Activated T-cell treated with anti-CD3 and anti-CD28 coated beads, Interleukin-2, amount 50 U/mL, for 72 hours (primary cell): ENCODE measurements at regions not wholly inside any gene's neighbourhood (a gene's known extent, or its start where the extent isn't known, plus 50 kb on each side); places are given as distances from the start of the nearest gene placed in this dataset.
A peak's percentile ranks its signal among the peaks of the same experiment; 100 is the strongest.

Experiments
- ATAC-seq, 2 donors: fragments of 150-1000 bp; cut with Tn5 transposase; replicated peaks in 1 of 2; 2 replicates each; pipeline ENCODE4 v1.10.0; 2021; ENCODE audit warnings: moderate library complexity in 2 of 2, mild to moderate bottlenecking in 1 of 2
- DNase-seq, 2 donors: peaks; one replicate each; pipeline ENCODE4 v3.0.0; 2021 to 2022; ENCODE audit warnings: mixed read lengths in 1 of 2
- H3K27ac Mint-ChIP-seq: one replicate; pipeline ENCODE4 v1.8.0; 2022; ENCODE audit warnings: mild to moderate bottlenecking, moderate library complexity, mixed read lengths
- H3K27me3 Mint-ChIP-seq: one replicate; pipeline ENCODE4 v1.8.0; 2022; ENCODE audit warnings: low read depth, mixed read lengths
- H3K36me3 Mint-ChIP-seq, 2 donors: one replicate each; pipeline ENCODE4 v1.8.0; 2022; ENCODE audit warnings: mixed read lengths in 2 of 2, mild to moderate bottlenecking in 1 of 2; ENCODE audit not compliant: insufficient read depth in 2 of 2
- H3K4me1 Mint-ChIP-seq: one replicate; pipeline ENCODE4 v1.8.0; 2022; ENCODE audit warnings: low read depth, mixed read lengths
- H3K4me3 Mint-ChIP-seq, 2 donors: one replicate each; pipeline ENCODE4 v1.8.0; 2022; ENCODE audit warnings: mild to moderate bottlenecking in 2 of 2, mixed read lengths in 2 of 2, moderate library complexity in 2 of 2
- H3K9me3 Mint-ChIP-seq, 2 donors: one replicate each; pipeline ENCODE4 v1.8.0; 2022; ENCODE audit warnings: mixed read lengths in 2 of 2

GRCh38 chr11:35064114-35064800 is 74.7 kb upstream of the CD44 start:
- peaks cover 4 to 7% of the 10 kb centered on the region in 2 donors for H3K36me3 Mint-ChIP-seq
- no peak for ATAC-seq
- H3K27ac Mint-ChIP-seq: no peak overlapping the region
- peaks cover 31% of the 10 kb centered on the region for H3K4me1 Mint-ChIP-seq
- DNase-seq: no peak
- H3K9me3 Mint-ChIP-seq: peaks cover 3 to 5% of the 10 kb centered on the region in 2 donors
- no peak overlapping the region for H3K4me3 Mint-ChIP-seq
- H3K27me3 Mint-ChIP-seq: peaks cover 10% of the 10 kb centered on the region

- ATAC-seq: no peak
- Mint-ChIP-seq H3K9me3 (peaks cover 5 to 14% of the 10 kb centered on the region in 2 donors), H3K4me3 (no peak overlapping the region), H3K27ac (no peak overlapping the region), H3K27me3 (peaks cover 10% of the 10 kb centered on the region), H3K36me3 (peaks cover 16% of the 10 kb centered on the region in 2 donors), H3K4me1 (peaks cover 26% of the 10 kb centered on the region)
- no peak for DNase-seq
These were observed 73.4 kb upstream of the CD44 start for GRCh38 chr11:35065566-35065965.

GRCh38 chr11:35066030-35066429 is 72.9 kb upstream of the CD44 start:
- H3K4me3 Mint-ChIP-seq: peak overlapping the region in 1 of 2 donors; percentile 38
- ATAC-seq (no peak), DNase-seq (no peak)
- H3K4me1 Mint-ChIP-seq: peaks cover 26% of the 10 kb centered on the region
- H3K27ac Mint-ChIP-seq: no peak overlapping the region
- peaks cover 10% of the 10 kb centered on the region for H3K27me3 Mint-ChIP-seq
- peaks cover 17 to 19% of the 10 kb centered on the region in 2 donors for H3K36me3 Mint-ChIP-seq
- H3K9me3 Mint-ChIP-seq: peaks cover 5 to 16% of the 10 kb centered on the region in 2 donors

GRCh38 chr11:35066783-35067423 is 72.1 kb upstream of the CD44 start:
- peaks cover 29% of the 10 kb centered on the region for H3K4me1 Mint-ChIP-seq
- H3K4me3 Mint-ChIP-seq: peak overlapping the region; percentile 2 to 38
- peaks cover 10% of the 10 kb centered on the region for H3K27me3 Mint-ChIP-seq
- DNase-seq (peak; percentile 44 to 55), ATAC-seq (peak; percentile 91)
- peaks cover 17 to 19% of the 10 kb centered on the region in 2 donors for H3K36me3 Mint-ChIP-seq
- H3K9me3 Mint-ChIP-seq: peaks cover 5 to 16% of the 10 kb centered on the region in 2 donors
- no peak overlapping the region for H3K27ac Mint-ChIP-seq

GRCh38 chr11:35071722-35072121 is 67.2 kb upstream of the CD44 start:
- DNase-seq (no peak), ATAC-seq (no peak)
- Mint-ChIP-seq H3K36me3 (peaks cover 21 to 24% of the 10 kb centered on the region in 2 donors), H3K4me3 (peak overlapping the region in 1 of 2 donors; percentile 60), H3K4me1 (peaks cover 56% of the 10 kb centered on the region), H3K27ac (no peak overlapping the region), H3K27me3 (peaks cover 2% of the 10 kb centered on the region), H3K9me3 (peaks cover 10 to 16% of the 10 kb centered on the region in 2 donors)

- no peak for DNase-seq
- ATAC-seq: no peak
- no peak overlapping the region for H3K4me3 Mint-ChIP-seq
- H3K36me3 Mint-ChIP-seq: peaks cover 17 to 21% of the 10 kb centered on the region in 2 donors
- no peaks in the 10 kb centered on the region for H3K27me3 Mint-ChIP-seq
- H3K27ac Mint-ChIP-seq: peak overlapping the region; percentile 46
- peaks cover 64% of the 10 kb centered on the region for H3K4me1 Mint-ChIP-seq
- H3K9me3 Mint-ChIP-seq: peaks cover 9 to 12% of the 10 kb centered on the region in 2 donors
These were observed 65.1 kb upstream of the CD44 start for GRCh38 chr11:35073691-35074419.

GRCh38 chr11:35076201-35077100 is 62.5 kb upstream of the CD44 start:
- Mint-ChIP-seq H3K9me3 (peaks cover 0 to 5% of the 10 kb centered on the region in 2 donors), H3K27ac (peak overlapping the region; percentile 3), H3K36me3 (peaks cover 5 to 6% of the 10 kb centered on the region in 2 donors), H3K4me3 (peak overlapping the region in 1 of 2 donors; percentile 15), H3K4me1 (peaks cover 87% of the 10 kb centered on the region), H3K27me3 (no peaks in the 10 kb centered on the region)
- DNase-seq: no peak
- no peak for ATAC-seq

- DNase-seq: peak; percentile 50 to 54
- peak overlapping the region; percentile 67 to 89 for H3K4me3 Mint-ChIP-seq
- no peaks in the 10 kb centered on the region for H3K27me3 Mint-ChIP-seq
- H3K4me1 Mint-ChIP-seq: peaks cover 88% of the 10 kb centered on the region
- H3K36me3 Mint-ChIP-seq: peaks cover 0 to 6% of the 10 kb centered on the region in 2 donors
- peaks cover 0 to 5% of the 10 kb centered on the region in 2 donors for H3K9me3 Mint-ChIP-seq
- peak; percentile 77 to 78 for ATAC-seq
- H3K27ac Mint-ChIP-seq: peak overlapping the region; percentile 94
These were observed 61.1 kb upstream of the CD44 start for GRCh38 chr11:35077709-35078469.

- H3K27ac Mint-ChIP-seq: no peak overlapping the region
- H3K36me3 Mint-ChIP-seq: peaks cover 0 to 5% of the 10 kb centered on the region in 2 donors
- DNase-seq: peak in 1 of 2 donors; percentile 28
- H3K4me1 Mint-ChIP-seq: peaks cover 88% of the 10 kb centered on the region
- peak overlapping the region; percentile 67 to 89 for H3K4me3 Mint-ChIP-seq
- H3K27me3 Mint-ChIP-seq: no peaks in the 10 kb centered on the region
- ATAC-seq: no peak
- peaks cover 0 to 5% of the 10 kb centered on the region in 2 donors for H3K9me3 Mint-ChIP-seq
These were observed 60.6 kb upstream of the CD44 start for GRCh38 chr11:35078470-35078735.

GRCh38 chr11:35079611-35080010 is 59.4 kb upstream of the CD44 start:
- no peak overlapping the region for H3K4me3 Mint-ChIP-seq
- H3K36me3 Mint-ChIP-seq: peaks cover 0 to 1% of the 10 kb centered on the region in 2 donors
- DNase-seq (no peak), ATAC-seq (no peak)
- H3K27me3 Mint-ChIP-seq: no peaks in the 10 kb centered on the region
- no peaks in the 10 kb centered on the region for H3K9me3 Mint-ChIP-seq
- H3K4me1 Mint-ChIP-seq: peaks cover 88% of the 10 kb centered on the region
- H3K27ac Mint-ChIP-seq: no peak overlapping the region

- Mint-ChIP-seq H3K9me3 (no peaks in the 10 kb centered on the region), H3K4me3 (peak overlapping the region; percentile 61 to 68), H3K4me1 (peaks cover 94% of the 10 kb centered on the region), H3K27me3 (no peaks in the 10 kb centered on the region), H3K27ac (peak overlapping the region; percentile 30), H3K36me3 (peaks cover 0 to 1% of the 10 kb centered on the region in 2 donors)
- peak; percentile 72 to 74 for ATAC-seq
- peak; percentile 80 to 84 for DNase-seq
These were observed 56.4 kb upstream of the CD44 start for GRCh38 chr11:35082321-35083180.
